Heart left ventricle (tissue), 13 donors: ENCODE measurements at regions not wholly inside any gene's neighbourhood (a gene's known extent, or its start where the extent isn't known, plus 50 kb on each side); places are given as distances from the start of the nearest gene placed in this dataset.

Experiments used
- CTCF ChIP-seq, 12 donors: fragments of 200-600 bp; sonication (generic) in 4 of 12; IDR thresholded peaks; one replicate each; pipeline versions ENCODE4 v1.5.0 to v1.8.0; 2018 to 2022; ENCODE audit warnings: antibody characterized with exemption in 12 of 12, mild to moderate bottlenecking in 5 of 12
- POLR2A ChIP-seq, 2 donors: fragments of 450-650 bp; IDR thresholded peaks; one replicate each; pipeline ENCODE4 v1.6.1; 2017; ENCODE audit warnings: antibody characterized with exemption in 2 of 2, mild to moderate bottlenecking in 2 of 2, moderate library complexity in 2 of 2
- donor health status: ischemic (EF 13 %, LVEDD 7.1; RV severe dilation, severe dysfunction).
- donor health status: DM: no; HTN: yes; CAD: no.
- donor health status: DM: no; HTN: no; CAD: no.
- donor health status: ischemic (EF 25% LVEDD 6.9; RV normal size, moderate dysfunction).
- donor health status: ischemic (EF 25% LVEDD 5.7; RV mildly dilated, moderate dysfunction).
- donor health status: ischemic (EF 35%, LVEDD 5.7; RV mildly dilated, moderate dysfunction).
- donor health status: nonischemic (EF 11% LVEDD 7.7; RV severe dilation, severe dysfunction).
- donor health status: DM: yes; HTN: yes; CAD: no.
- donor health status: PGD.
- donor health status: ischemic (EF 29% LVEDD 5.4; RV normal size, mild dysfunction).
- donor health status: nonischemic (EF 23%, LVEDD 6.1; RV moderate dilation, normal function).

- TF ChIP-seq CTCF (IDR thresholded peaks at IDR 0.05) (no peak), POLR2A (IDR thresholded peaks at IDR 0.05) (no peak)
These were observed 100.8 kb upstream of the BEND6 start for GRCh38 chr6:56854086-56854485.
